Mammary epithelial cell (primary cell): ENCODE measurements at regions not wholly inside any gene's neighbourhood (a gene's known extent, or its start where the extent isn't known, plus 50 kb on each side); places are given as distances from the start of the nearest gene placed in this dataset.

Source experiments
- CTCF ChIP-seq, 2 donors: IDR thresholded peaks in 1 of 2; conservative IDR thresholded peaks in 1 of 2; 2 replicates each; pipeline ENCODE4 v1.5.1; 2011 to 2012; ENCODE audit warnings: inconsistent platforms in 2 of 2, low read length in 2 of 2, mild to moderate bottlenecking in 2 of 2, control low read depth in 1 of 2, low read depth in 1 of 2; ENCODE audit not compliant: insufficient read depth in 1 of 2; ENCODE audit errors: extremely low read depth in 1 of 2
- EZH2 ChIP-seq: IDR thresholded peaks from 2 replicates; pipeline ENCODE4 v1.6.1; 2012; ENCODE audit warnings: low read length, inconsistent platforms, borderline replicate concordance

- no peak for TF ChIP-seq CTCF (conservative IDR thresholded peaks at IDR 0.05 in 1 of 2, IDR thresholded peaks at IDR 0.05 in 1 of 2; ENCODE audit: extremely low read depth in 1 of 2, insufficient read depth in 1 of 2, low read depth in 1 of 2, low read length in 2 of 2)
- TF ChIP-seq EZH2, result no peak
Measured at GRCh38 chr11:37571246-37571645, 973.2 kb upstream of the RAG2 start.
